Spleen (tissue), 7 donors: ENCODE measurements at regions not wholly inside any gene's neighbourhood (a gene's known extent, or its start where the extent isn't known, plus 50 kb on each side); places are given as distances from the start of the nearest gene placed in this dataset.

ENCODE experiments used
- POLR2A ChIP-seq, 3 donors: fragments of 450-650 bp; IDR thresholded peaks; one replicate each; pipeline ENCODE4 v1.5.1; 2017; ENCODE audit warnings: antibody characterized with exemption in 3 of 3, mild to moderate bottlenecking in 1 of 3
- TF ChIP-seq, protein P1 (sequence below), 11 experiments: fragments of 200-600 bp in 7 of 11; fragments of 450-650 bp in 4 of 11; sonication (generic) in 4 of 11; IDR thresholded peaks in 8 of 11; conservative IDR thresholded peaks in 3 of 11; 1 replicate in 7 of 11; 2 replicates in 4 of 11; pipeline versions ENCODE4 v1.4.0 to v1.8.0; 2016 to 2021; ENCODE audit warnings: antibody characterized with exemption in 11 of 11, inconsistent platforms in 4 of 11, mild to moderate bottlenecking in 1 of 11
- donor health status: DM: no; HTN: no; CAD: no; lungs with moderate emphysema.
- donor health status: DM: no; HTN: no; CAD: no.
- donor health status: DM: no; HTN: no; CAD: no.

DNA sequence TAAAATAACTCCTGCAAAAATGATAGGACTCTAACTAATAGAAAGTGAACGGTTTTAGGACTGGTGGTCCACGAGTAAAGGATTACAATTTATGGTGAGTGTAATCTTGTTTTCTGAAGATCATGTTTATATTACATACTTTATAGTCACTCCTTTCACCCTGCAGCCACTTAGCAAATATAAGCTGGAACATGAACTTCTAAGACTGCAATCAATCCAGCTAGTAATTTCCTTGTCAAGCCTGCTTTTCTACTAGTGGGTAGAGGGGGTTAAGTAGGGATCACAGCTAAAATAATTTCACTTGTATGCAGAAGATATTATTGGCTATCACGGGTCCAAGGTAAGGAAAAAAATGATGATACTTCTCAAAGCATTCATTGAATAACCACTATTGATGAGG is 125.5 kb upstream of the NETO1 start:
- no peak for TF ChIP-seq POLR2A (IDR thresholded peaks at IDR 0.05)
- TF ChIP-seq, protein P1, sequence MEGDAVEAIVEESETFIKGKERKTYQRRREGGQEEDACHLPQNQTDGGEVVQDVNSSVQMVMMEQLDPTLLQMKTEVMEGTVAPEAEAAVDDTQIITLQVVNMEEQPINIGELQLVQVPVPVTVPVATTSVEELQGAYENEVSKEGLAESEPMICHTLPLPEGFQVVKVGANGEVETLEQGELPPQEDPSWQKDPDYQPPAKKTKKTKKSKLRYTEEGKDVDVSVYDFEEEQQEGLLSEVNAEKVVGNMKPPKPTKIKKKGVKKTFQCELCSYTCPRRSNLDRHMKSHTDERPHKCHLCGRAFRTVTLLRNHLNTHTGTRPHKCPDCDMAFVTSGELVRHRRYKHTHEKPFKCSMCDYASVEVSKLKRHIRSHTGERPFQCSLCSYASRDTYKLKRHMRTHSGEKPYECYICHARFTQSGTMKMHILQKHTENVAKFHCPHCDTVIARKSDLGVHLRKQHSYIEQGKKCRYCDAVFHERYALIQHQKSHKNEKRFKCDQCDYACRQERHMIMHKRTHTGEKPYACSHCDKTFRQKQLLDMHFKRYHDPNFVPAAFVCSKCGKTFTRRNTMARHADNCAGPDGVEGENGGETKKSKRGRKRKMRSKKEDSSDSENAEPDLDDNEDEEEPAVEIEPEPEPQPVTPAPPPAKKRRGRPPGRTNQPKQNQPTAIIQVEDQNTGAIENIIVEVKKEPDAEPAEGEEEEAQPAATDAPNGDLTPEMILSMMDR (IDR thresholded peaks at IDR 0.05 in 8 of 11, conservative IDR thresholded peaks at IDR 0.05 in 3 of 11) = no peak
